Mesothelial cell of epicardium (in vitro differentiated cells): ENCODE measurements at regions not wholly inside any gene's neighbourhood (a gene's known extent, or its start where the extent isn't known, plus 50 kb on each side); places are given as distances from the start of the nearest gene placed in this dataset.

Experiments
- DNase-seq, 2 experiments: peaks; one replicate each; pipeline ENCODE4 v3.0.0; 2021; ENCODE audit warnings: low spot score in 2 of 2; ENCODE audit not compliant: unreplicated experiment in 2 of 2
- H3K27ac Mint-ChIP-seq: 2 replicates; pipeline ENCODE4 v1.8.0; 2021; ENCODE audit warnings: mixed read lengths
- H3K27me3 Mint-ChIP-seq: 2 replicates; pipeline ENCODE4 v1.8.0; 2021; ENCODE audit warnings: low read depth, mixed read lengths
- H3K36me3 Mint-ChIP-seq: 2 replicates; pipeline ENCODE4 v1.8.0; 2021; ENCODE audit warnings: mixed read lengths
- H3K4me1 Mint-ChIP-seq: 2 replicates; pipeline ENCODE4 v1.8.0; 2021; ENCODE audit warnings: mixed read lengths
- H3K4me3 Mint-ChIP-seq: 2 replicates; pipeline ENCODE4 v1.8.0; 2021; ENCODE audit warnings: mild to moderate bottlenecking, moderate library complexity, mixed read lengths
- H3K9me3 Mint-ChIP-seq: 2 replicates; pipeline ENCODE4 v1.8.0; 2021; ENCODE audit warnings: mixed read lengths
- CTCF ChIP-seq: fragments of 200-600 bp; sonication (generic); IDR thresholded peaks from one replicate; pipeline ENCODE4 v1.5.0; 2021; ENCODE audit warnings: antibody characterized with exemption; ENCODE audit not compliant: unreplicated experiment

GRCh38 chr2:156896294-156896693 is 361.2 kb upstream of the GALNT5 start:
- Mint-ChIP-seq H3K27ac (no peak overlapping the region), H3K36me3 (no peaks in the 10 kb centered on the region), H3K27me3 (no peaks in the 10 kb centered on the region), H3K9me3 (peaks cover 5% of the 10 kb centered on the region), H3K4me3 (no peak overlapping the region), H3K4me1 (peaks cover 21% of the 10 kb centered on the region)
- no peak for DNase-seq
- no peak for TF ChIP-seq CTCF

DNA sequence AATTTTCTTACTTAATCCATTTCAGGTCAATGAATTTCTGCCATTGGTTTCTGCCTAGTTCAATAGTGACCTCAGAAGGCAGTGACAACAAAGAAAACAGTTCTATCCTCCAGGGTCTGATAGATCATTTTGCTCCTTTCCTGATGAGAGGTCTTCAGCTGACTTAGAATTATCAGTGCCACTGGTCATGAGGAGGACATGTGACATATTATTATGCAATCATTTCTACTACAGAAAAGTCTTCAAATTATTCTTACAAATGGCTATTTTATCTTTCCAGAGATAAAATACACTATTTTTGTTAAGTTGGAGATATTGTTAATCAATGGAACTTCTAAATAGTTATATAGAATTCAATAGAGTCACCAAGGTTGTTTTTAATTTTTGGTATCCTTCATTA is 360.0 kb upstream of the GALNT5 start:
- DNase-seq: no peak
- Mint-ChIP-seq H3K36me3 (no peaks in the 10 kb centered on the region), H3K4me3 (no peak overlapping the region), H3K4me1 (peaks cover 18% of the 10 kb centered on the region), H3K27me3 (no peaks in the 10 kb centered on the region), H3K27ac (no peak overlapping the region), H3K9me3 (peaks cover 5% of the 10 kb centered on the region)
- TF ChIP-seq CTCF: no peak

DNA sequence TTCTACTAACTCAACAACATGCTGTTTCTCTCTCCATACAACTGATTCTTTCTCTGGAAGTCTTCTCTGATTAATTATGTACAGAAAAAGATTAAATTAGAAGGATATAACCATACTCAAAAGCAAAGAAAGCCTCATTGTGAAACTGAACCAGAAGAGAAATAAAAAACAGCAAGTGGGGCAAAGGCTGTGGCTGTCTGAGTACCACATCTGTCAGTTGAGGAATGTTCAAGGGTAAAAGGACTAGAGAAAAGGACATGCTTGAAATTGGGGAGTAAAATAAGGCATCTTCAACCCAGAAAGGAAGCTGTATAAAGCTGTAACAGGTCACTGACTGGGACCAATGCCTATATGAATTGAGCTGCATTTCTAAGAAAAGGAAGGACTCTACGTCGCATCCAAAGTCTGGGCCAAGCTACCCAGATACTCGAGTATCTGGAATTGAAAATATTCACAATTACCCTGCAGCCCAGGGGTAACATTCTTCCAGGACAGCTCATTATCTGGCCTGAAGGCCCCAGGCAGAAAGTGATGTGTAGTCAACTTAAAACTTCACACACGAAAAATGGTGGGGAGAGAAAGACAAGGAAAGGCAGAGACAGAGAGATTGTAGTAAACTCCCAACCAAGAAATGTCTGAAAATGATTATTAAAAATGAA is 356.0 kb upstream of the GALNT5 start:
- Mint-ChIP-seq H3K4me3 (no peak overlapping the region), H3K27ac (no peak overlapping the region), H3K9me3 (peaks cover 5% of the 10 kb centered on the region), H3K36me3 (no peaks in the 10 kb centered on the region), H3K4me1 (peaks cover 4% of the 10 kb centered on the region), H3K27me3 (no peaks in the 10 kb centered on the region)
- no peak for TF ChIP-seq CTCF
- no peak for DNase-seq

DNA sequence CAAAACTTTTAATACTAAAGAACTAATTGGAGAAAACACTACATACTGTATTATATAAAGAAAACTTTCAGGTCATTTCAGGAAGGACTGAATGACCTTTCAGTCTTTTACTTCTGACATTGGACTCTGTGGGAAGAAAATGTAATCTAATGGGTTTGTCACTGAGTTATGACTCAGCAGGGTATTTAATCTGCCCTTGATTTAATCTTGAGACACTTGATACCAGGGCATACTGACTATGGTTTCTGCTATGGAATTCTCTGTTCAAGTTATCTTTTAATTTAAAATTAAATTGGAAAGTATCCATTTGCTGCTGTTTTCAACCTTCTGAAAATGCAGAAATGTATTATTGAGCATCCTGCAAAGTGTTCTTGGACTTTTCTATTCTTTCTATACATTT is 354.2 kb upstream of the GALNT5 start:
- peaks cover 4% of the 10 kb centered on the region for H3K4me1 Mint-ChIP-seq
- no peak for TF ChIP-seq CTCF
- no peaks in the 10 kb centered on the region for H3K27me3 Mint-ChIP-seq
- no peak for DNase-seq
- no peak overlapping the region for H3K27ac Mint-ChIP-seq
- H3K9me3 Mint-ChIP-seq: no peaks in the 10 kb centered on the region
- no peak overlapping the region for H3K4me3 Mint-ChIP-seq
- no peaks in the 10 kb centered on the region for H3K36me3 Mint-ChIP-seq

GRCh38 chr2:156907806-156908205 is 349.7 kb upstream of the GALNT5 start:
- no peak for DNase-seq
- H3K9me3 Mint-ChIP-seq: no peaks in the 10 kb centered on the region
- no peaks in the 10 kb centered on the region for H3K27me3 Mint-ChIP-seq
- TF ChIP-seq CTCF: no peak
- no peaks in the 10 kb centered on the region for H3K4me1 Mint-ChIP-seq
- H3K27ac Mint-ChIP-seq: no peak overlapping the region
- H3K4me3 Mint-ChIP-seq: no peak overlapping the region
- no peaks in the 10 kb centered on the region for H3K36me3 Mint-ChIP-seq

DNA sequence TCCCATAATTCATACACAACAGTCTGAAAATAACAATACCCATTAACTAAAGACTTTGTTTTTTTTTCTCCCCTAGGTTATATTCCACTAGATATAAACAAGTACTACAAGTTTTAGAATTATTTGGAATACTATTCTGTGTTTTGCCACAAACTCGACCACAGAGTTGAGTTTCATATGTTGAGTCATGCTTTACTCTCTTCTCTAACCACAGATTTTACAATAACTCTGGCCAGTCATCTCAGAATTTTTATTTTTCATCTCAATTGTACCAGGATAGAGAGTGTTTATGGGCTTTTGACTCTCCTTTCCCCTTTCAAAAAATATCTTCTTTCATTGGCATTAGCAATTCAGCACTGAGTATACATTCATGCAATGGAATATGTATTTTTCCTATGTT is 348.7 kb upstream of the GALNT5 start:
- H3K9me3 Mint-ChIP-seq: no peaks in the 10 kb centered on the region
- H3K27me3 Mint-ChIP-seq: no peaks in the 10 kb centered on the region
- no peaks in the 10 kb centered on the region for H3K4me1 Mint-ChIP-seq
- no peak for TF ChIP-seq CTCF
- H3K4me3 Mint-ChIP-seq: no peak overlapping the region
- H3K27ac Mint-ChIP-seq: no peak overlapping the region
- H3K36me3 Mint-ChIP-seq: no peaks in the 10 kb centered on the region
- DNase-seq: no peak
